Spleen (tissue), 11 donors: ENCODE measurements at regions not wholly inside any gene's neighbourhood (a gene's known extent, or its start where the extent isn't known, plus 50 kb on each side); places are given as distances from the start of the nearest gene placed in this dataset.

Experiments
- DNase-seq: peaks from one replicate; pipeline ENCODE4 v3.0.0-alpha.2; 2020
- H3K27ac ChIP-seq, 8 donors: fragments of 200-600 bp; sonication (generic) in 7 of 8; 1 replicate in 4 of 8; 2 replicates in 4 of 8; pipeline versions ENCODE4 v1.5.0 to v1.8.0; 2016 to 2021; ENCODE audit warnings: inconsistent platforms in 4 of 8, mild to moderate bottlenecking in 4 of 8, moderate library complexity in 1 of 8
- H3K27me3 ChIP-seq, 7 donors: fragments of 200-600 bp; sonication (generic) in 6 of 7; replicated peaks in 1 of 7; 1 replicate in 4 of 7; 2 replicates in 3 of 7; pipeline versions ENCODE4 v1.5.0 to v1.8.0; 2016 to 2021; ENCODE audit warnings: inconsistent platforms in 3 of 7, mild to moderate bottlenecking in 1 of 7
- H3K36me3 ChIP-seq, 6 donors: fragments of 200-600 bp; sonication (generic) in 5 of 6; 1 replicate in 4 of 6; 2 replicates in 2 of 6; pipeline versions ENCODE4 v1.5.0 to v1.8.0; 2016 to 2021; ENCODE audit warnings: inconsistent platforms in 2 of 6
- H3K4me1 ChIP-seq, 6 donors: fragments of 200-600 bp; sonication (generic) in 5 of 6; 1 replicate in 3 of 6; 2 replicates in 3 of 6; pipeline versions ENCODE4 v1.5.0 to v1.8.0; 2016 to 2021; ENCODE audit warnings: inconsistent platforms in 3 of 6
- H3K4me3 ChIP-seq, 8 donors: fragments of 200-600 bp; sonication (generic) in 7 of 8; 1 replicate in 4 of 8; 2 replicates in 4 of 8; pipeline versions ENCODE4 v1.5.0 to v1.8.0; 2016 to 2021; ENCODE audit warnings: inconsistent platforms in 4 of 8, mild to moderate bottlenecking in 4 of 8, moderate library complexity in 2 of 8
- H3K9me3 ChIP-seq, 8 donors: fragments of 200-600 bp; sonication (generic) in 7 of 8; 1 replicate in 4 of 8; 2 replicates in 4 of 8; pipeline versions ENCODE4 v1.5.0 to v1.8.0; 2016 to 2021; ENCODE audit warnings: inconsistent platforms in 4 of 8
- CTCF ChIP-seq, 11 experiments: fragments of 200-600 bp in 7 of 11; fragments of 450-650 bp in 4 of 11; sonication (generic) in 4 of 11; IDR thresholded peaks in 8 of 11; conservative IDR thresholded peaks in 3 of 11; 1 replicate in 7 of 11; 2 replicates in 4 of 11; pipeline versions ENCODE4 v1.4.0 to v1.8.0; 2016 to 2021; ENCODE audit warnings: antibody characterized with exemption in 11 of 11, inconsistent platforms in 4 of 11, mild to moderate bottlenecking in 1 of 11
- POLR2A ChIP-seq, 3 donors: fragments of 450-650 bp; IDR thresholded peaks; one replicate each; pipeline ENCODE4 v1.5.1; 2017; ENCODE audit warnings: antibody characterized with exemption in 3 of 3, mild to moderate bottlenecking in 1 of 3
- POLR2AphosphoS5 ChIP-seq, 3 donors: sonication (generic); formaldehyde crosslinking; IDR thresholded peaks; one replicate each; pipeline ENCODE4 v1.5.1; 2017; ENCODE audit warnings: antibody characterized with exemption in 3 of 3
- WGBS, 5 donors: extraction: QIAGEN DNeasy Blood & Tissue Kit in 3 of 5; methylation state at CpG; one replicate each; pipeline versions ENCODE4 v1.1.5 to v1.1.7; 2013 to 2018; 5-methylcytosine and 5-hydroxymethylcytosine counted together
- intact Hi-C: fragments of 100-400 bp; cut with DNase I; formaldehyde crosslinking; loops from one replicate; pipeline ENCODE4 v1.15.0; 2023; ENCODE audit warnings: low total_unique reads
- donor health status: healthy with polysubstance abuse.
- donor health status: DM: no; HTN: no; CAD: no; lungs with moderate emphysema.
- donor health status: DM: no; HTN: no; CAD: no.
- donor health status: Bipolar disorder and iron deficiency.
- donor health status: healthy.
- donor health status: DM: no; HTN: no; CAD: no.
- donor health status: DM: yes; HTN: yes; CAD: no.

- Histone ChIP-seq H3K9me3 (peaks cover 0 to 14% (median 7%) of the 10 kb centered on the region in 8 donors), H3K27me3 (no peaks in the 10 kb centered on the region), H3K4me3 (no peak overlapping the region), H3K36me3 (no peaks in the 10 kb centered on the region), H3K27ac (no peak overlapping the region), H3K4me1 (no peaks in the 10 kb centered on the region)
- WGBS, 5 donors: 81 to 85% (median 84%) methylated on average over 4 of the region's 4 CpGs
- DNase-seq: no peak
- intact Hi-C loops: no loop called here
- TF ChIP-seq CTCF (IDR thresholded peaks at IDR 0.05 in 8 of 11, conservative IDR thresholded peaks at IDR 0.05 in 3 of 11): no peak
- no peak for TF ChIP-seq POLR2AphosphoS5 (IDR thresholded peaks at IDR 0.05)
- TF ChIP-seq POLR2A (IDR thresholded peaks at IDR 0.05): no peak
These were observed 1226.6 kb upstream of the FAM98A start for GRCh38 chr2:34825686-34826085.

GRCh38 chr2:34822616-34823015 lies 1223.5 kb upstream of the FAM98A start:
- 70 to 83% (median 77%) methylated on average over 3 of the region's 3 CpGs for WGBS, 5 donors
- H3K4me1 ChIP-seq: no peaks in the 10 kb centered on the region
- no peak overlapping the region for H3K4me3 ChIP-seq
- TF ChIP-seq POLR2AphosphoS5 (IDR thresholded peaks at IDR 0.05) (no peak), POLR2A (IDR thresholded peaks at IDR 0.05) (no peak), CTCF (IDR thresholded peaks at IDR 0.05 in 8 of 11, conservative IDR thresholded peaks at IDR 0.05 in 3 of 11) (no peak)
- H3K27me3 ChIP-seq: no peaks in the 10 kb centered on the region
- peaks cover 0 to 4% (median 0%) of the 10 kb centered on the region in 8 donors for H3K9me3 ChIP-seq
- H3K36me3 ChIP-seq: no peaks in the 10 kb centered on the region
- no peak overlapping the region for H3K27ac ChIP-seq
- intact Hi-C loops: no loop called here
- DNase-seq: no peak

GRCh38 chr2:34815052-34815741 lies 1216.1 kb upstream of the FAM98A start:
- no peaks in the 10 kb centered on the region for H3K36me3 ChIP-seq
- intact Hi-C loops: no loop called here
- H3K9me3 ChIP-seq: peaks cover 0 to 4% (median 0%) of the 10 kb centered on the region in 8 donors
- TF ChIP-seq POLR2A (IDR thresholded peaks at IDR 0.05): no peak
- no peak for TF ChIP-seq CTCF (IDR thresholded peaks at IDR 0.05 in 8 of 11, conservative IDR thresholded peaks at IDR 0.05 in 3 of 11)
- no peak for TF ChIP-seq POLR2AphosphoS5 (IDR thresholded peaks at IDR 0.05)
- H3K27ac ChIP-seq: no peak overlapping the region
- H3K27me3 ChIP-seq: no peaks in the 10 kb centered on the region
- no peak for DNase-seq
- no peaks in the 10 kb centered on the region for H3K4me1 ChIP-seq
- 70 to 84% (median 73%) methylated on average over 4 of the region's 4 CpGs for WGBS, 5 donors
- no peak overlapping the region for H3K4me3 ChIP-seq

- Histone ChIP-seq H3K4me3 (no peak overlapping the region), H3K4me1 (no peaks in the 10 kb centered on the region), H3K9me3 (no peaks in the 10 kb centered on the region), H3K27me3 (no peaks in the 10 kb centered on the region), H3K36me3 (no peaks in the 10 kb centered on the region), H3K27ac (no peak overlapping the region)
- intact Hi-C loops: no loop called here
- WGBS, 5 donors: 78 to 91% (median 87%) methylated on average over 2 of the region's 2 CpGs
- TF ChIP-seq CTCF (IDR thresholded peaks at IDR 0.05 in 8 of 11, conservative IDR thresholded peaks at IDR 0.05 in 3 of 11): no peak
- DNase-seq: no peak
These were observed 1211.4 kb upstream of the FAM98A start for GRCh38 chr2:34810456-34810855.
